Suprapubic skin (tissue), 3 donors: ENCODE measurements at regions not wholly inside any gene's neighbourhood (a gene's known extent, or its start where the extent isn't known, plus 50 kb on each side); places are given as distances from the start of the nearest gene placed in this dataset.

Experiments used
- CTCF ChIP-seq, 2 donors: fragments of 200-600 bp in 1 of 2; fragments of 450-650 bp in 1 of 2; sonication (generic) in 1 of 2; IDR thresholded peaks; one replicate each; pipeline ENCODE4 v1.5.1; 2016 to 2019; ENCODE audit warnings: antibody characterized with exemption in 2 of 2, mild to moderate bottlenecking in 1 of 2, moderate library complexity in 1 of 2
- POLR2AphosphoS5 ChIP-seq, 3 donors: sonication (generic); formaldehyde crosslinking; IDR thresholded peaks; one replicate each; pipeline ENCODE4 v1.6.1; 2017; ENCODE audit warnings: antibody characterized with exemption in 3 of 3

- TF ChIP-seq CTCF (IDR thresholded peaks at IDR 0.05) (no peak), POLR2AphosphoS5 (IDR thresholded peaks at IDR 0.05) (no peak)
Measured at GRCh38 chr9:78144663-78145377, 91.1 kb upstream of the CEP78 start.
